GM21825 (cell line): ENCODE measurements at regions not wholly inside any gene's neighbourhood (a gene's known extent, or its start where the extent isn't known, plus 50 kb on each side); places are given as distances from the start of the nearest gene placed in this dataset.

Experiments used
- ATAC-seq: cut with Tn5 transposase; IDR thresholded peaks from one replicate; pipeline ENCODE4 v1.9.1; 2021; ENCODE audit warnings: mild to moderate bottlenecking, moderate library complexity; ENCODE audit not compliant: unreplicated experiment

- no peak for ATAC-seq
Observed at GRCh38 chr5:165296401-165297130, 1791.1 kb downstream of the MAT2B start.

GRCh38 chr5:165304193-165304827 lies 1798.9 kb downstream of the MAT2B start:
- no peak for ATAC-seq

- no peak for ATAC-seq
Observed at GRCh38 chr5:165305596-165305995, 1800.2 kb downstream of the MAT2B start.

- no peak for ATAC-seq
Observed at GRCh38 chr5:165309446-165309845, 1804.0 kb downstream of the MAT2B start.

- no peak for ATAC-seq
Observed at GRCh38 chr5:165310031-165310430, 1804.6 kb downstream of the MAT2B start.

GRCh38 chr5:165321912-165322311 lies 1816.5 kb downstream of the MAT2B start:
- ATAC-seq, result no peak

- ATAC-seq, result no peak
Observed at GRCh38 chr5:165325221-165325620, 1819.8 kb downstream of the MAT2B start.

- ATAC-seq, result no peak
Observed at GRCh38 chr5:165327631-165328030, 1822.2 kb downstream of the MAT2B start.

- no peak for ATAC-seq
Observed at GRCh38 chr5:165328846-165329245, 1823.4 kb downstream of the MAT2B start.

GRCh38 chr5:165333623-165334022 lies 1828.2 kb downstream of the MAT2B start:
- ATAC-seq, result no peak

GRCh38 chr5:165334201-165334600 lies 1828.8 kb downstream of the MAT2B start:
- ATAC-seq, result no peak

GRCh38 chr5:165349735-165350134 lies 1844.3 kb downstream of the MAT2B start:
- no peak for ATAC-seq

- ATAC-seq, result no peak
Observed at GRCh38 chr5:165351342-165351741, 1845.9 kb downstream of the MAT2B start.

- ATAC-seq, result no peak
Observed at GRCh38 chr5:165360366-165360765, 1854.9 kb downstream of the MAT2B start.

- ATAC-seq, result no peak
Observed at GRCh38 chr5:165360784-165361542, 1855.5 kb downstream of the MAT2B start.

GRCh38 chr5:165370233-165370632 lies 1864.8 kb downstream of the MAT2B start:
- ATAC-seq, result no peak

GRCh38 chr5:165370794-165371193 lies 1865.4 kb downstream of the MAT2B start:
- ATAC-seq, result no peak

GRCh38 chr5:165375201-165375600 lies 1869.8 kb downstream of the MAT2B start:
- no peak for ATAC-seq

- ATAC-seq, result no peak
Observed at GRCh38 chr5:165393839-165394238, 1888.4 kb downstream of the MAT2B start.

GRCh38 chr5:165397516-165397915 lies 1892.1 kb downstream of the MAT2B start:
- ATAC-seq, result no peak

GRCh38 chr5:165400086-165400485 lies 1894.7 kb downstream of the MAT2B start:
- ATAC-seq, result no peak

- ATAC-seq, result no peak
Observed at GRCh38 chr5:165404917-165405316, 1899.5 kb downstream of the MAT2B start.
